K562 (cell line): ENCODE measurements at regions not wholly inside any gene's neighbourhood (a gene's known extent, or its start where the extent isn't known, plus 50 kb on each side); places are given as distances from the start of the nearest gene placed in this dataset.
"Not testable (repeated sequence)": the region's sequence is repeated elsewhere in the genome, so short reads cannot be mapped to it uniquely, and the experiment has no call there.

Source experiments
- ATAC-seq: fragments of 200-7000 bp; cut with Tn5 transposase; 3 replicates; pipeline ENCODE4 v1.9.1; 2020; ENCODE audit warnings: moderate library complexity
- BruUV-seq: library from RNA; stranded (reverse); fragments of 400-500 nt; replicated peaks from 2 replicates; lab custom pipeline; 2021; lab: Mats Ljungman, UMichigan
- CTCF ChIA-PET: fragments of 300-600 bp; formaldehyde crosslinking; extraction: SDS; loops from one replicate; lab custom pipeline; 2021; ENCODE audit warnings: low intra/inter-chr PET ratio; lab: Yijun Ruan, JAX
- POLR2A ChIA-PET: fragments of 300-600, 350-650 bp; sonication (Branson Sonifier 250); formaldehyde crosslinking; extraction: SDS; loops from one replicate; lab custom pipeline; 2021; ENCODE audit warnings: antibody characterized with exemption, inconsistent platforms; lab: Yijun Ruan, JAX
- DNase-seq, 4 experiments: peaks; one replicate each; pipeline versions ENCODE4 v3.0.0 to v3.0.0-alpha.2; 2011 to 2018; ENCODE audit warnings: low spot score in 3 of 4, mixed read lengths in 3 of 4; ENCODE audit errors: extremely low read depth in 1 of 4
- FAIRE-seq: peaks from 2 replicates; lab custom pipeline; 2011; peaks lifted over from hg19 to GRCh38; lab: Jason Lieb, UNC
- H2AFZ ChIP-seq: 2 replicates; pipeline ENCODE4 v1.6.0; 2011; ENCODE audit warnings: low read depth, low read length, control low read depth, inconsistent platforms
- H3K27ac ChIP-seq: fragments of 200-600 bp; 3 replicates; pipeline ENCODE4 v1.8.0; 2011; ENCODE audit warnings: low read depth, mild to moderate bottlenecking, control low read depth, inconsistent platforms, low read length, moderate library complexity, mixed read lengths; ENCODE audit errors: extremely low read depth
- H3K27me3 ChIP-seq, 2 experiments: fragments of 300-600 bp in 1 of 2; 2 replicates in 1 of 2; 3 replicates in 1 of 2; pipeline versions ENCODE4 v1.6.0 to v1.8.0; 2011; ENCODE audit warnings: inconsistent platforms in 2 of 2, low read length in 2 of 2, mild to moderate bottlenecking in 1 of 2, mixed read lengths in 1 of 2, moderate library complexity in 1 of 2; ENCODE audit not compliant: control insufficient read depth in 2 of 2, insufficient read depth in 2 of 2
- H3K36me3 ChIP-seq: fragments of 300-600 bp; 3 replicates; pipeline ENCODE4 v1.8.0; 2011; ENCODE audit warnings: mild to moderate bottlenecking, low read length, inconsistent platforms; ENCODE audit not compliant: control insufficient read depth, insufficient read depth
- H3K4me1 ChIP-seq, 2 experiments: fragments of 200-600 bp in 1 of 2; replicated peaks in 1 of 2; 2 replicates in 1 of 2; 3 replicates in 1 of 2; pipeline versions ENCODE4 v1.5.1 to v1.8.0; 2011; ENCODE audit warnings: inconsistent platforms in 2 of 2, low read length in 2 of 2, mild to moderate bottlenecking in 1 of 2, mixed read lengths in 1 of 2, moderate library complexity in 1 of 2; ENCODE audit not compliant: control insufficient read depth in 2 of 2, insufficient read depth in 2 of 2
- H3K4me2 ChIP-seq: 2 replicates; pipeline ENCODE4 v1.6.1; 2011; ENCODE audit warnings: low read length, control low read depth, inconsistent platforms, mixed read lengths; ENCODE audit not compliant: insufficient read depth
- H3K4me3 ChIP-seq: fragments of 200-600 bp; sonication (generic), shearing (Covaris generic); 2 replicates; pipeline ENCODE4 v1.5.1; 2016; ENCODE audit warnings: control low read depth, inconsistent platforms
- H3K79me2 ChIP-seq: fragments of 200-600 bp; 3 replicates; pipeline ENCODE4 v1.8.0; 2011; ENCODE audit warnings: low read length, inconsistent platforms; ENCODE audit not compliant: control insufficient read depth, insufficient read depth
- H3K9ac ChIP-seq, 2 experiments: 2 replicates each; pipeline versions ENCODE4 v1.6.0 to v1.6.1; 2011; ENCODE audit warnings: low read depth in 2 of 2, low read length in 2 of 2, control low read depth in 1 of 2, inconsistent platforms in 1 of 2, mild to moderate bottlenecking in 1 of 2, mixed read lengths in 1 of 2; ENCODE audit not compliant: insufficient read depth in 1 of 2
- H3K9me1 ChIP-seq: one replicate; pipeline ENCODE4 v1.6.0; 2011; ENCODE audit warnings: inconsistent platforms, mild to moderate bottlenecking, low read length, moderate library complexity; ENCODE audit not compliant: control insufficient read depth, insufficient read depth
- H3K9me3 ChIP-seq: replicated peaks from 2 replicates; pipeline ENCODE4 v1.5.1; 2011; ENCODE audit warnings: low read depth, low read length, inconsistent platforms; ENCODE audit not compliant: control insufficient read depth, insufficient read depth
- H4K20me1 ChIP-seq: replicated peaks from 2 replicates; pipeline ENCODE4 v1.6.1; 2011; ENCODE audit warnings: low read length, inconsistent platforms, mixed read lengths; ENCODE audit not compliant: control insufficient read depth, insufficient read depth
- USF1 ChIP-seq: sonication (generic); formaldehyde crosslinking; IDR thresholded peaks from 2 replicates; pipeline ENCODE4 v1.9.0; 2022; ENCODE audit warnings: mild to moderate bottlenecking, missing genetic modification reagents
- ZNF212 ChIP-seq: fragments of 450-650 bp; formaldehyde crosslinking; IDR thresholded peaks from 2 replicates; pipeline ENCODE4 v1.4.0; 2020; ENCODE audit warnings: mild to moderate bottlenecking
- WGBS: fragments of 100-300 bp; shearing (Covaris generic); methylation state at CpG from one replicate; pipeline ENCODE4 v1.1.6; 2016; ENCODE audit warnings: low coverage, mixed read lengths; ENCODE audit not compliant: insufficient coverage; ENCODE audit errors: missing lambda C conversion rate; 5-methylcytosine and 5-hydroxymethylcytosine counted together
- in situ Hi-C: fragments of 300-500 bp; cut with MboI; formaldehyde crosslinking; loops from 4 replicates; pipeline ENCODE4 v1.15.0; 2018; ENCODE audit warnings: inconsistent platforms, mixed read lengths
- intact Hi-C: fragments of 100-400 bp; cut with micrococcal nuclease; formaldehyde crosslinking; loops from 2 replicates; pipeline ENCODE4 v1.14.2; 2022

GRCh38 chr5:104045987-104046386 lies 483.4 kb upstream of the NUDT12 start (continued):
- TF ChIP-seq USF1 (CRISPR knock-in tag), result no peak
- TF ChIP-seq ZNF212 (CRISPR knock-in tag), result no peak
- TF ChIP-seq, all 486 proteins: peak for 0

- intact Hi-C loops, POLR2A ChIA-PET, H4K20me1 ChIP-seq, H3K36me3 ChIP-seq, ATAC-seq, H3K9ac ChIP-seq, H3K79me2 ChIP-seq, BruUV-seq, FAIRE-seq, CTCF ChIA-PET, H3K9me3 ChIP-seq, in situ Hi-C loops, H3K27me3 ChIP-seq, DNase-seq, H3K27ac ChIP-seq, H2AFZ ChIP-seq, H3K4me1 ChIP-seq, H3K9me1 ChIP-seq, H3K4me2 ChIP-seq, H3K4me3 ChIP-seq: not testable (repeated sequence)
- 0% methylated on average over 4 of the region's 4 CpGs for WGBS
These were observed 477.3 kb upstream of the NUDT12 start for GRCh38 chr5:104039871-104040270.

- H3K4me1 ChIP-seq, H4K20me1 ChIP-seq, H3K4me2 ChIP-seq, CTCF ChIA-PET, DNase-seq, FAIRE-seq, H3K27me3 ChIP-seq, H3K27ac ChIP-seq, intact Hi-C loops, H2AFZ ChIP-seq, H3K4me3 ChIP-seq, BruUV-seq, H3K9me1 ChIP-seq, H3K79me2 ChIP-seq, H3K9ac ChIP-seq, H3K9me3 ChIP-seq, ATAC-seq, H3K36me3 ChIP-seq, in situ Hi-C loops, POLR2A ChIA-PET: not testable (repeated sequence)
- WGBS, result 20% methylated on average over 4 of the region's 4 CpGs
These were observed 474.5 kb upstream of the NUDT12 start for GRCh38 chr5:104037136-104037535.

GRCh38 chr5:104033186-104033585 lies 470.6 kb upstream of the NUDT12 start:
- CTCF ChIA-PET, H3K9me3 ChIP-seq, in situ Hi-C loops, H3K4me2 ChIP-seq, H3K27ac ChIP-seq, FAIRE-seq, ATAC-seq, H2AFZ ChIP-seq, H3K4me3 ChIP-seq, H4K20me1 ChIP-seq, H3K9ac ChIP-seq, H3K27me3 ChIP-seq, H3K79me2 ChIP-seq, BruUV-seq, H3K9me1 ChIP-seq, DNase-seq, H3K4me1 ChIP-seq, H3K36me3 ChIP-seq, intact Hi-C loops, POLR2A ChIA-PET: not testable (repeated sequence)
- 11% methylated on average over 2 of the region's 4 CpGs for WGBS
